Neuronal stem cell (in vitro differentiated cells): ENCODE measurements at regions not wholly inside any gene's neighbourhood (a gene's known extent, or its start where the extent isn't known, plus 50 kb on each side); places are given as distances from the start of the nearest gene placed in this dataset.

Experiments
- DNase-seq: peaks from one replicate; pipeline ENCODE4 v3.0.0-alpha.2; 2013; ENCODE audit warnings: low spot score
- H2AFZ ChIP-seq: one replicate; pipeline ENCODE4 v1.6.1; 2013; ENCODE audit warnings: mild to moderate bottlenecking, low read length, inconsistent platforms
- H2AK5ac ChIP-seq: 2 replicates; pipeline ENCODE4 v1.6.1; 2013; ENCODE audit warnings: low read depth, mild to moderate bottlenecking, inconsistent platforms, low read length, moderate library complexity, mixed read lengths
- H2BK120ac ChIP-seq: 2 replicates; pipeline ENCODE4 v1.6.1; 2013; ENCODE audit warnings: low read depth, mild to moderate bottlenecking, inconsistent platforms, low read length, moderate library complexity, mixed read lengths
- H2BK12ac ChIP-seq: one replicate; pipeline ENCODE4 v1.6.1; 2013; ENCODE audit warnings: low read length, inconsistent platforms
- H2BK15ac ChIP-seq: 2 replicates; pipeline ENCODE4 v1.6.1; 2013; ENCODE audit warnings: mild to moderate bottlenecking, low read length, inconsistent platforms, mixed read lengths
- H2BK5ac ChIP-seq: one replicate; pipeline ENCODE4 v1.6.1; 2013; ENCODE audit warnings: inconsistent platforms, mild to moderate bottlenecking, low read length, moderate library complexity
- H3K14ac ChIP-seq: one replicate; pipeline ENCODE4 v1.6.1; 2013; ENCODE audit warnings: low read length, inconsistent platforms
- H3K18ac ChIP-seq: 2 replicates; pipeline ENCODE4 v1.6.1; 2013; ENCODE audit warnings: low read length, inconsistent platforms
- H3K23ac ChIP-seq: 2 replicates; pipeline ENCODE4 v1.6.1; 2013; ENCODE audit warnings: low read depth, mild to moderate bottlenecking, mixed read lengths, low read length, inconsistent platforms; ENCODE audit not compliant: poor library complexity
- H3K27ac ChIP-seq: replicated peaks from 3 replicates; pipeline ENCODE4 v1.5.1; 2013; ENCODE audit warnings: low read length, inconsistent platforms
- H3K27me3 ChIP-seq, 3 experiments: 2 replicates each; pipeline ENCODE4 v1.6.1; 2013; ENCODE audit warnings: low read length in 3 of 3, mild to moderate bottlenecking in 2 of 3, inconsistent platforms in 1 of 3, low read depth in 1 of 3, mixed read lengths in 1 of 3, moderate library complexity in 1 of 3; ENCODE audit not compliant: control insufficient read depth in 3 of 3, insufficient read depth in 3 of 3
- H3K36me3 ChIP-seq, 2 donors: replicated peaks in 1 of 2; 2 replicates each; pipeline ENCODE4 v1.6.1; 2013; ENCODE audit warnings: low read length in 2 of 2; ENCODE audit not compliant: control insufficient read depth in 2 of 2, insufficient read depth in 2 of 2
- H3K4ac ChIP-seq: 2 replicates; pipeline ENCODE4 v1.6.1; 2013; ENCODE audit warnings: inconsistent platforms, mild to moderate bottlenecking, low read length, moderate library complexity
- H3K4me1 ChIP-seq, 2 donors: 1 replicate in 1 of 2; 2 replicates in 1 of 2; pipeline ENCODE4 v1.6.1; 2013; ENCODE audit warnings: low read length in 2 of 2, low read depth in 1 of 2; ENCODE audit not compliant: control insufficient read depth in 2 of 2, insufficient read depth in 1 of 2
- H3K4me2 ChIP-seq: one replicate; pipeline ENCODE4 v1.6.1; 2013; ENCODE audit warnings: mild to moderate bottlenecking, low read length, inconsistent platforms; ENCODE audit not compliant: insufficient read depth, poor library complexity, severe bottlenecking
- H3K4me3 ChIP-seq, 2 donors: 2 replicates each; pipeline ENCODE4 v1.5.1; 2013; ENCODE audit warnings: low read length in 2 of 2, mild to moderate bottlenecking in 2 of 2, inconsistent platforms in 1 of 2, moderate library complexity in 1 of 2
- H3K79me1 ChIP-seq: one replicate; pipeline ENCODE4 v1.6.1; 2013; ENCODE audit warnings: low read depth, mild to moderate bottlenecking, inconsistent platforms, low read length, moderate library complexity
- H3K9ac ChIP-seq: one replicate; pipeline ENCODE4 v1.6.1; 2013; ENCODE audit warnings: mild to moderate bottlenecking, low read depth, low read length, inconsistent platforms; ENCODE audit not compliant: poor library complexity
- H3K9me3 ChIP-seq, 2 donors: replicated peaks in 1 of 2; 2 replicates each; pipeline versions ENCODE3 to v1.6.1; 2013; ENCODE audit warnings: low read length in 2 of 2, mild to moderate bottlenecking in 2 of 2, inconsistent platforms in 1 of 2, low read depth in 1 of 2, mixed read lengths in 1 of 2, moderate library complexity in 1 of 2; ENCODE audit not compliant: control insufficient read depth in 2 of 2, insufficient read depth in 1 of 2
- H4K8ac ChIP-seq: one replicate; pipeline ENCODE4 v1.6.1; 2013; ENCODE audit warnings: low read depth, mild to moderate bottlenecking, inconsistent platforms, low read length, moderate library complexity
- H4K91ac ChIP-seq: one replicate; pipeline ENCODE4 v1.6.1; 2013; ENCODE audit warnings: low read length, low read depth, mild to moderate bottlenecking, inconsistent platforms; ENCODE audit not compliant: poor library complexity
- WGBS, 2 donors: extraction: QIAGEN DNeasy Blood & Tissue Kit; methylation state at CpG; one replicate each; pipeline ENCODE4 v1.1.7; 2013; ENCODE audit warnings: missing lambda C conversion rate in 2 of 2, mixed read lengths in 1 of 2; ENCODE audit not compliant: insufficient read length in 2 of 2, insufficient replicate concordance in 1 of 2; ENCODE audit errors: extremely low coverage in 2 of 2; 5-methylcytosine and 5-hydroxymethylcytosine counted together

DNA sequence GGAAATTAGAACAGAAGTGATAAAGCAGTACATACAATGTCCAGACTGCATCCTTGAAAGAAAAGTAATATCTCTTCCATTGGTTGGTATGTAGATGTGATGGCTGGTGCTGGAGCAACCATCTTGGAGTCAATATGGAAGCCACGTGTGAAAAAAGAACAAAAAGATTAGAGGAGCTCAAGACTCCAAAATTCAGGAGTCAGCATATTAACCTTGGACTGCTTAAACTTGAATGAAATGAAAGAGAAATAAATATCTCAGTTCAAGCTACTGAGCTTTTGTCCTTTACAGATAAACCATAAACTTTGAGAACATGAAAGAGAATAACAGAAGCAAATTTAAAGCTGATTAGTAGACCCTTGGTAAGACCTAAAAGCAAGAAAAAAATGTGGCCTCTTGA is 197.9 kb downstream of the HS3ST3B1 start:
- Histone ChIP-seq H3K9ac (no peak overlapping the region), H3K9me3 (no peaks in the 10 kb centered on the region), H3K4me2 (no peak overlapping the region), H3K4me3 (no peak overlapping the region), H3K18ac (no peak overlapping the region), H3K27me3 (no peaks in the 10 kb centered on the region), H3K14ac (no peak overlapping the region), H2BK5ac (no peak overlapping the region), H3K36me3 (no peaks in the 10 kb centered on the region), H2BK120ac (no peak overlapping the region), H3K27ac (no peak overlapping the region), H3K4ac (no peak overlapping the region), H3K79me1 (no peaks in the 10 kb centered on the region), H4K8ac (no peak overlapping the region), H3K4me1 (no peaks in the 10 kb centered on the region), H4K91ac (no peak overlapping the region), H3K23ac (no peak overlapping the region), H2AK5ac (no peak overlapping the region), H2BK12ac (no peak overlapping the region), H2AFZ (no peak overlapping the region), H2BK15ac (no peak overlapping the region)
- WGBS, 2 donors, result no CpG with 5 or more reads among the region's 1 CpG
- no peak for DNase-seq

DNA sequence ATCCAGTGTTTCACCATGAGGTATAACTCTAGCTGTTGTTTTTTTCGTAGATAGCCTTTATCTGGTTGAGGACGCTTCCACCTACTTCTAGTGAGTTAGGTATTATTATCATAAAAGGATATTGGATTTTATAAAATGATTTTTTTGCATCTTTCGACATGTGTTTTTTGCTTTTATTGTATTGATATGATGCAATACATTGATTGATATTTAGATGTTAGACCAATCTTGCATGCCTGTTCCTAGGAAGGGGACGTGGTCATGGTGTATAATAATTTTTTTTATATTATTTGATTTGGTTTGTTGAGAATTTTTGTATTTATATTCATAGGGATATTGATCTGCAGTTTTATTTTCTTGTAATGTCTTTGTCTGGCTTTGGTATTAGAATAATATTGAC is 193.3 kb downstream of the HS3ST3B1 start:
- no peaks in the 10 kb centered on the region for H3K4me1 ChIP-seq
- no peak overlapping the region for H3K18ac ChIP-seq
- no peak overlapping the region for H3K23ac ChIP-seq
- no peaks in the 10 kb centered on the region for H3K9me3 ChIP-seq
- H2BK120ac ChIP-seq, result no peak overlapping the region
- no peak for DNase-seq
- no peak overlapping the region for H2AFZ ChIP-seq
- H3K36me3 ChIP-seq, result no peaks in the 10 kb centered on the region
- no peak overlapping the region for H3K27ac ChIP-seq
- no peak overlapping the region for H4K8ac ChIP-seq
- H4K91ac ChIP-seq, result no peak overlapping the region
- no peak overlapping the region for H2BK5ac ChIP-seq
- H3K27me3 ChIP-seq, result no peaks in the 10 kb centered on the region
- 100% methylated on average over 1 of the region's 4 CpGs; no CpG with 5 or more reads in 1 of the 2 donors for WGBS, 2 donors
- H3K9ac ChIP-seq, result no peak overlapping the region
- H2BK12ac ChIP-seq, result no peak overlapping the region
- H2BK15ac ChIP-seq, result no peak overlapping the region
- H3K79me1 ChIP-seq, result no peaks in the 10 kb centered on the region
- H2AK5ac ChIP-seq, result no peak overlapping the region
- no peak overlapping the region for H3K4me3 ChIP-seq
- no peak overlapping the region for H3K4ac ChIP-seq
- no peak overlapping the region for H3K4me2 ChIP-seq
- no peak overlapping the region for H3K14ac ChIP-seq

DNA sequence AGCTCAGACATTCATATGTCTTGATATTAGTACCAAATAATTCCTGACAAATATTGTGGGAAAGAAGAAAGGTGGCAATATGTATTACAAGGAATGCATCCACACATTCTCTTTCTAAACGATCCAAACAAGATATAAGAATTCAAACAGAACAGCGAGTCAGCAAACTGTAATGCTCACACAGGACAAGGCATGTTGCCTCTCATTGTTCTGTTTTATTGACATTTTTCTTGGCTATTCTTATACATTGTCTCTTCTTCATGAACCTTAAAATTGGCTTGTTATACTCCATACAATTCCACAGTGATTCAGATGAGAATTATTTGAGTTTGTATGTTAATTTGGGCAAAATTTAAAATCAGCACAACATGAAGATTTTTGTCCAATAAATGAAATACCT is 189.1 kb downstream of the HS3ST3B1 start:
- Histone ChIP-seq H2AK5ac (no peak overlapping the region), H3K27me3 (no peaks in the 10 kb centered on the region), H2AFZ (no peak overlapping the region), H3K27ac (no peak overlapping the region), H3K79me1 (no peaks in the 10 kb centered on the region), H3K4me1 (no peaks in the 10 kb centered on the region), H3K23ac (no peak overlapping the region), H2BK120ac (no peak overlapping the region), H3K4ac (no peak overlapping the region), H2BK15ac (no peak overlapping the region), H3K4me2 (no peak overlapping the region), H3K9ac (no peak overlapping the region), H3K9me3 (no peaks in the 10 kb centered on the region), H2BK5ac (no peak overlapping the region), H2BK12ac (no peak overlapping the region), H3K14ac (no peak overlapping the region), H4K8ac (no peak overlapping the region), H3K4me3 (no peak overlapping the region), H3K18ac (no peak overlapping the region), H3K36me3 (no peaks in the 10 kb centered on the region), H4K91ac (no peak overlapping the region)
- WGBS, 2 donors, result no CpG with 5 or more reads among the region's 2 CpGs
- no peak for DNase-seq

DNA sequence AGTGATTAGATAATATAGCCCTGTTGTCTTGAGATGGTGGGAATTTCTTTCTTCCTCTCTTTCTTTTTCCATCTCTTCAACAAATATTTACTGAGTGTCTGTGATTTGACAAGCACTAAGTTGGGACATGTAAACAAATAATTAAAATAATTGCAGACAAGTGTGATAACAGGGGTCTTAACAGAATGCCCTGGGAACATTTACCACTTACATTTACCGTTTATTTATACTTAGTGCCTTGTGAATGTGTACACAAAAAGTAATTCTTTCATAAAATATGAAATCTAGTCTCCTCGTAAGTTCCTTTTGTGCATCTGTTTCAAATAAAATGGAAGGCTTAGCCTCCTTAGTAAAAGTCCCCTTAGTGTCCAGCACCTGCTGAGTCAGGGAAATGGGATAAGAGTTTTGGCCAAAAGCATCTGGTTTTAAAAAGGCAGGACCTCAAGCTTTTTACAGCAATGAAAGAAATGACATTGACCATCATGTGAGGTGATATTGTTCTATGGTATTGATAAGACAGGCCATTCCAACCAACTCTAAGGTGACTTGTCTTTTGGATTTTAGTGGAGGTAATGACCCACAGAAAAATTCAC is 188.2 kb downstream of the HS3ST3B1 start:
- Histone ChIP-seq H3K4me3 (no peak overlapping the region), H3K27ac (no peak overlapping the region), H3K4ac (no peak overlapping the region), H4K8ac (no peak overlapping the region), H3K9me3 (no peaks in the 10 kb centered on the region), H4K91ac (no peak overlapping the region), H2AK5ac (no peak overlapping the region), H3K27me3 (no peaks in the 10 kb centered on the region), H2BK15ac (no peak overlapping the region), H2BK12ac (no peak overlapping the region), H2BK120ac (no peak overlapping the region), H2AFZ (no peak overlapping the region), H3K18ac (no peak overlapping the region), H3K14ac (no peak overlapping the region), H2BK5ac (no peak overlapping the region), H3K23ac (no peak overlapping the region), H3K36me3 (no peaks in the 10 kb centered on the region), H3K4me1 (no peaks in the 10 kb centered on the region), H3K79me1 (no peaks in the 10 kb centered on the region), H3K9ac (no peak overlapping the region), H3K4me2 (no peak overlapping the region)
- DNase-seq, result no peak
- no CpG with 5 or more reads among the region's 2 CpGs for WGBS, 2 donors
